Panc1 (cell line): ENCODE measurements at regions not wholly inside any gene's neighbourhood (a gene's known extent, or its start where the extent isn't known, plus 50 kb on each side); places are given as distances from the start of the nearest gene placed in this dataset.

Experiments used
- ATAC-seq: fragments of 200-7000 bp; cut with Tn5 transposase; 2 replicates; pipeline ENCODE4 v1.9.1; 2020; ENCODE audit warnings: mild to moderate bottlenecking, moderate library complexity
- BruUV-seq: library from RNA; stranded (reverse); fragments of 400-500 nt; replicated peaks from 2 replicates; lab custom pipeline; 2021; lab: Mats Ljungman, UMichigan
- CTCF ChIA-PET: fragments of 300-600 bp; sonication (Branson Sonifier 250); formaldehyde crosslinking; loops from one replicate; lab custom pipeline; 2022; ENCODE audit warnings: antibody characterized with exemption; lab: Charles Lee
- POLR2A ChIA-PET: fragments of 300-600 bp; sonication (Branson Sonifier 250); formaldehyde crosslinking; loops from one replicate; lab custom pipeline; 2022; ENCODE audit warnings: antibody characterized with exemption; lab: Charles Lee
- DNase-seq: peaks from one replicate; pipeline ENCODE4 v3.0.0-alpha.2; 2010; ENCODE audit warnings: low read depth, low spot score
- H3K27ac ChIP-seq: 2 replicates; pipeline ENCODE4 v1.5.1; 2011; ENCODE audit warnings: mild to moderate bottlenecking, low read length, inconsistent platforms
- H3K27me3 ChIP-seq: fragments of 200-500 bp; sonication (Bioruptor generic); 2 replicates; pipeline ENCODE4 v1.6.0; 2014; ENCODE audit warnings: low read length, inconsistent platforms; ENCODE audit not compliant: control insufficient read depth, insufficient read depth
- H3K36me3 ChIP-seq: fragments of 200-500 bp; sonication (Bioruptor generic); 2 replicates; pipeline ENCODE4 v1.5.1; 2014; ENCODE audit warnings: inconsistent platforms, mild to moderate bottlenecking, low read length, moderate library complexity; ENCODE audit not compliant: control insufficient read depth, insufficient read depth
- H3K4me1 ChIP-seq: 2 replicates; pipeline ENCODE4 v1.5.1; 2011; ENCODE audit warnings: inconsistent platforms, mild to moderate bottlenecking, low read length, moderate library complexity; ENCODE audit not compliant: control insufficient read depth, insufficient read depth
- H3K4me3 ChIP-seq, 2 experiments: 2 replicates each; pipeline ENCODE4 v1.5.1; 2011 to 2012; ENCODE audit warnings: low read depth in 2 of 2, low read length in 2 of 2, mild to moderate bottlenecking in 2 of 2, inconsistent platforms in 1 of 2, moderate library complexity in 1 of 2
- H3K9me3 ChIP-seq: fragments of 200-500 bp; sonication (Bioruptor generic); 2 replicates; pipeline ENCODE4 v1.5.1; 2014; ENCODE audit warnings: low read depth, mild to moderate bottlenecking, inconsistent platforms, low read length, moderate library complexity; ENCODE audit not compliant: control insufficient read depth, insufficient read depth
- CTCF ChIP-seq: fragments of 450-650 bp; IDR thresholded peaks from 2 replicates; pipeline ENCODE4 v1.5.1; 2017; ENCODE audit warnings: mild to moderate bottlenecking
- POLR2AphosphoS5 ChIP-seq: IDR thresholded peaks from 2 replicates; pipeline ENCODE4 v1.6.1; 2012; ENCODE audit warnings: mild to moderate bottlenecking, low read depth, low read length, moderate library complexity
- REST ChIP-seq, 2 experiments: IDR thresholded peaks; 2 replicates each; pipeline ENCODE4 v1.6.1; 2011 to 2012; ENCODE audit warnings: low read depth in 2 of 2, control low read depth in 1 of 2, low read length in 1 of 2, mild to moderate bottlenecking in 1 of 2, moderate library complexity in 1 of 2; ENCODE audit not compliant: insufficient read depth in 1 of 2
- SIN3A ChIP-seq: IDR thresholded peaks from 2 replicates; pipeline ENCODE4 v1.6.1; 2012; ENCODE audit warnings: low read depth, mild to moderate bottlenecking, low read length, moderate library complexity, borderline replicate concordance; ENCODE audit not compliant: insufficient read depth
- TCF7L2 ChIP-seq: IDR thresholded peaks from 2 replicates; pipeline ENCODE4 v1.6.1; 2011; ENCODE audit warnings: mild to moderate bottlenecking, low read depth, low read length, inconsistent platforms
- in situ Hi-C: cut with HindIII; loops from 2 replicates; pipeline ENCODE4 v1.10.0; 2016; ENCODE audit warnings: low sequenced_read_pairs, low pct_unique_long_range_greater_than_20kb
- intact Hi-C: fragments of 100-400 bp; cut with micrococcal nuclease; formaldehyde crosslinking; loops from one replicate; pipeline ENCODE4 v1.10.0; 2022; ENCODE audit not compliant: unreplicated experiment

GRCh38 chr18:32545631-32546030 lies 74.9 kb upstream of the GAREM1 start:
- Histone ChIP-seq H3K36me3 (no peaks in the 10 kb centered on the region), H3K27me3 (no peaks in the 10 kb centered on the region; the same call in 1 of the 2 replicates), H3K27ac (no peak overlapping the region), H3K9me3 (no peaks in the 10 kb centered on the region), H3K4me3 (no peak overlapping the region), H3K4me1 (no peaks in the 10 kb centered on the region)
- TF ChIP-seq TCF7L2 (no peak), SIN3A (no peak), POLR2AphosphoS5 (no peak), REST (IDR thresholded peaks at IDR 0.05; ENCODE audit: insufficient read depth in 1 of 2, low read depth in 2 of 2, low read length in 1 of 2) (no peak), CTCF (no peak)
- ATAC-seq (no peak), DNase-seq (no peak)
- intact Hi-C loops (no loop called here), in situ Hi-C loops (no loop called here)
- ChIA-PET CTCF (no interaction called here), POLR2A (no interaction called here)
- no TSS peak for BruUV-seq

- no peak for DNase-seq
Observed at GRCh38 chr18:32544088-32544487, 73.4 kb upstream of the GAREM1 start.

More at GRCh38 chr18:32544088-32544487, 73.4 kb upstream of the GAREM1 start:
- intact Hi-C loops: no loop called here
- ATAC-seq: no peak
- no peak overlapping the region for H3K27ac ChIP-seq
- H3K9me3 ChIP-seq: no peaks in the 10 kb centered on the region
- ChIA-PET POLR2A (no interaction called here), CTCF (no interaction called here)
- H3K27me3 ChIP-seq: no peaks in the 10 kb centered on the region; the same call in 1 of the 2 replicates
- H3K4me3 ChIP-seq: no peak overlapping the region
- no peaks in the 10 kb centered on the region for H3K36me3 ChIP-seq
- in situ Hi-C loops: no loop called here
- TF ChIP-seq POLR2AphosphoS5: no peak
- TF ChIP-seq TCF7L2: no peak
- TF ChIP-seq CTCF: no peak
- TF ChIP-seq REST (IDR thresholded peaks at IDR 0.05; ENCODE audit: insufficient read depth in 1 of 2, low read depth in 2 of 2, low read length in 1 of 2): no peak
- no peak for TF ChIP-seq SIN3A
- H3K4me1 ChIP-seq: no peaks in the 10 kb centered on the region
- BruUV-seq: no TSS peak
